ENCODE measurements at regions not wholly inside any gene's neighbourhood (a gene's known extent, or its start where the extent isn't known, plus 50 kb on each side); places are given as distances from the start of the nearest gene placed in this dataset.
"Not testable (repeated sequence)": the region's sequence is repeated elsewhere in the genome, so short reads cannot be mapped to it uniquely, and the experiment has no call there.

- no peak for DNase-seq
These were observed 220.2 kb upstream of the STEAP1 start for GRCh38 chr7:89934101-89934500.

DNA sequence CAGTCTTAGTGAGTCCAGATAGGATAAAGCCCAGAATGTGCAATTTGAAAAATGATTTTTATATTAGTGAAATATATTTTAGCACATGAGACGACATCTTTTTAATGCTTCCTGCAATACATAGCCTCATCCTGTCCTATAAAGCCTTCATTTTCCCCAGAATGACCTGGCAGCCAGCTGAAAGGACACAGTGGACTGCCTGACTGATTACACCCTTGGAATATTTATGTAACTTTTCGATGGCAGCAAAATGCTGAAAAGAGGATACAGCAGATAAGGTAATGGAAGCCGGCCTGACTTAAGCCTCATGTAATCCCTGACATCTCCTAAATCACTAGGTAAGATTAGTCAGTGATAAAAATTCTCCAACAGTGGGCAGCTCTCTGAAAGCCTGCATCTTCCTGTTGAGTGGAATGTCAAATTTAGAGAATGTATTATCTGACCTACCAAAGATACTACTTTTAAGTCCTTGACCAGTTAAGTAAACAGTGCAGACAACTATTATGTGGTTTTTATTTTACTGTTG lies 210.7 kb upstream of the STEAP1 start:
- DNase-seq = no peak

- DNase-seq = no peak
These were observed 195.7 kb upstream of the STEAP1 start for GRCh38 chr7:89958525-89959068.

DNA sequence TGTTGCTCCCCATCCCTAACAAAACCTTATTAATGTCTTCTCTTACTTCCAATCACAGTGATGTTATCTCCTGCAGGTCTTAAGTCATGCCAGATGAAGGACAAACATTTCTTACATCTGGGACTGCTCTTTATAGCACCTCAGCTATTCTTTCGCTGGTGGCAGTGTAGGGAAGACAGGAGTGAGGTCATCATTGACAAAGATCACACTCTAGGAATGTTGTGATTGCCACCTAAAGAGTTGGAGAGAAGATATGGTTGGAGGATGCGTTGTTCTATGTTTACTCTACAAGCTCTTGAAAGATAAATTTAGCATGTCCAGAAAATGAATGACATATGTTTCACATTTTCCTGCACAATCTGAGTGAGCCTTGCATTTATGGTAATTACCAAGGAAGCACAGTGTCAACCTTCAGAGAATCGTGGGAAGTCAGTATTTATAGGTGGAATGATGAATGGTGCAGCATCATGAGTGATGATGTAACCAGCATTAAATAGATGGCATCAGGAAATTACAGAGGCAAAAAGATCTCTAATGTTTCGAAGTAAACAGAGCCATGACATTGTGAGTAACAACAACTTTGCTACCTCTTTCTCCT lies 188.1 kb upstream of the STEAP1 start:
- DNase-seq = no peak

- DNase-seq = no peak
These were observed 178.7 kb upstream of the STEAP1 start for GRCh38 chr7:89975577-89975976.

GRCh38 chr7:89987665-89988064 lies 166.6 kb upstream of the STEAP1 start:
- DNase-seq = no peak

DNA sequence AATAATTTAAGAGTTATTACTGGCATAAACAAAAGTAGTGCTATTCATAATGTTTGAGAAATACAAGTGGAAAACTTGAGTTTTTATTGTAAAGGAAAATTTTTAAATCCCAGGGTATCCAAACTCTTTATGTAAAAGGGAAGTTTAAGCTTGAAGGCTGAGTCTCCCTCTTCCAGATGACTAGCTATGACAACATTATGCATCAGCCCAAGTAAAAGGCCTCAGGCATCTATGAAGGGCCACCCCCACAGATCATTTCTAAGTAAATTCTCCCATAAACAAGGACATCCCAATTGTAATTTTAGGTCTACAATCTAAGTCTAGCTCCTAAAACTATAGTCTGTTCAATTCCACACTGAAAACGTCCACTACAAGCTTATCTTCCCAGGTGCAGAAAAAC lies 166.2 kb upstream of the STEAP1 start:
- no peak for DNase-seq

DNA sequence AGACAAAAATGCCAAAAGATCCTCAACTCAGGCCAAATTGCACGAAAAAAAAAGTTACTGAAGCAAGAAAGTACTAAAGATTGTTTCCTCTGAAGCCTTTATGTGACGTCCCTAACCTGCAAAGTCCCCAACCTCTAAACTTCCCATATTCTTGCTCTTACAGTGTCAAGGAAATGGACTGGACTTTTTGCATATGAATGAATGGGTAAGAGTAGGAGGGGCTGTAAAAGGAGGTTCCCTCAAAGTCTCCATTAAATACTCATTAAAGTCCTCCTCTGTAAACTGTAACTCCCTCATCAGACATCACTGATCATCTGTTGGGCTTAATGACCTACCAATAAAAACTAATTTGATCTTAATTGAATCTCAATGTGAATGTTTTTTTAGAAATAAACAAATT lies 164.8 kb upstream of the STEAP1 start:
- DNase-seq = no peak

DNA sequence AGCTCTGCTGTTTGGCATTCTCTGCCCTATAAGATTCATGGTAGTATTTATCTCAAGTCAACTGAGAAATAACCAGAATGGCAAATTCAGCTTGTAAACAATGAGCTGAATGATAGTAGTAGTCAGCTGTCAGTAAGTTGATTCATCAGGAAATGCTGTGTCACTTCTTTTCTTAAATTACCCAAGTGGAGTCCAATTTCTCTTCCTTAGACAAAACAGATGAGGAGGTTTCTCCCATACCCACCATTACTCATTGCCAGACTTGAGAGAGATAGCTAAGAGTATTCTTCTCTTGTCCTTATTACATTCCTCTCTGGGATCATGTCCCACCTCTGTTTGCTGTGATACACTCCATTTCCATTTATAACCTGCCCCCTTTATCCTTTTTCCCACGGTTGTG lies 159.8 kb upstream of the STEAP1 start:
- no peak for DNase-seq

- no peak for DNase-seq
These were observed 155.7 kb upstream of the STEAP1 start for GRCh38 chr7:89998554-89998953.

DNA sequence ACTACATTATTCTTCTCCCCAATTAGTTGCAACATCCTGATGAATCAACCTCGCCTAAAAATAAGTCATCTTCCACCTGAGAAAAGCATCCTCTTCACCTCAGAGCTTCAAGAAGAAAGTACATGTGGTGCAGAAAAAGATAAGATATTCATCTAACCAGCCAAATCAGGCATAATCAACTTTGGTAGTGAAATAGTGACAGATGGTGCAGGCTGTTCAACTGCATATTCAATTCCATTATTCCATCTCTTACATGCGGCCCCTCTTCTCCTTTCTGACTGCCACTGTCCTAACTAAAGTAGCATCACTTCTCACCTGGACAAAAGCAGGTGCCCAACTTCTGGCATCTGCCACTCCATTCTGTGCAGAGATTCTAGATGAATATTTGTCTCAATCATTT lies 148.4 kb upstream of the STEAP1 start:
- DNase-seq = no peak

- no peak for DNase-seq
These were observed 147.1 kb upstream of the STEAP1 start for GRCh38 chr7:90007001-90007654.

DNA sequence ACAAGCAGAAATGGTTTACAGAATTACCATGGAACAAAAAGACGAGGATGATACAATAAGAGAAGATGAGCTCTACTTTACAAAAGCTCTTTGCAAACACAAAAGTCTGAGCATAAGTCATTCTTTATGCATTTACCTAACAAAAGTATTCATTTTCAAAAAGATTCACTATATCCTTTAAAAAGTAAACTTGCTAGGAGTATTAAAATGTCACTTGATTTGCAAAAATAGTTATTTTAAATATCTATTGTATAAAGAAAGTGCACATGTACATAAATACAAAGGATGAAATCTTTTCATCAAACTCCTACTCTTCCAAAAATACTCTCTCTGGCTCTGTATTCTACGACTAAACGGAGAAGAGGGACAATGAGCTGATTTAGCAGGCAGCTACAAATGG lies 146.4 kb upstream of the STEAP1 start:
- DNase-seq = no peak

DNA sequence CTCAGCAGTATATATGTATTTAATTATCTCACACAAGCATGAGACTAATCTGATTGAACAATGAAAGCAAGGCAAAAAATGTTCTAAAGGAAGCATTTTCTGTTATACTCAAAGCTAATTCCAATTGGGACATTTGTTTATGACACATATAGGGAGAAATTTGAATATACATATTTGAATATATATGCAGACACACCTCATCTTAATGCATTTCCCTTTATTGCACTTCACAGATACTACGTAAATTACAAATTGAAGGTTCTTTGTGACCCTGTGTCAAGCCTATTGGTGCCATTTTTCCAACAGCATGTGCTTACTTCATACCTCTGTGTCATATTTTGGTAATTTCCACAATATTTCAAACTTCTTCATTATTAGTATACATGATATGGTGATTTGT lies 132.1 kb upstream of the STEAP1 start:
- no peak for DNase-seq

GRCh38 chr7:90025771-90026170 lies 128.5 kb upstream of the STEAP1 start:
- DNase-seq = no peak

DNA sequence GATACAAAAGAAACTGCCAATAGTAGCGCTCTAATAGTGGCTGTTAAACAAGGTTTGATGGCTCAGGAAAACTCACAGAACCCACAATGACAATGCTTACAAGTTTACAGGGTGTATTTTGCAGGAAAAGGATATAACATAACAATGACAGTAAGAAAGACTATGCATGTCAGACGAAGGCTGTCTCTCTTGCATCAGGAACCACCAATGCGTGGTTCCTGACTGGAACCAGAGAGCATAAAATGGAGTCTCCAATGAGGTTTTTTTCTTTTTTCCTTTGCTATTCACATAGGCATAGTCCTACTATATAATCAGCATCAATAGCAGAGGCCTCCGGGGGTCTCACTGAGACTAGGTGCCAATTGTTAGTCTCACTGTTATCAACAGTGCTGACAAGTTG lies 120.4 kb upstream of the STEAP1 start:
- no peak for DNase-seq

DNA sequence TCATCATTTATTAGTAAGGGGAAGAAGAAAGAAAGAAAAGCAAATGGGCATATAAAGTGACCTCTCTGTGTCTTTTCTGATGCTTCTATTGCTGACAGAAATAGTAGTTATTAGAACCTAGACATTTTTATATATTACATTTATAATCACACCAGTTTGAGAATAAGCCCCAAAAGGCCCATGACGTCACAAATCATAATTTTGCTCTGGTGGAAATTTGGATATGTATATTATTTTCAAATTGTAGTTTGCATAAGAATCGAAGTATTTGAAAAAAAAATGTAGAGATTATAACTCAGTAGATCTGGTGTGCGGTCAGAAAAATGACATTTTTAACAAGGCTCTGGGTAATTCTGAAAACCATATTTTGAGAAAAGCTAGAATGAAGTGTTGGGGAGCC lies 101.2 kb upstream of the STEAP1 start:
- no peak for DNase-seq

- no peak for DNase-seq
These were observed 93.2 kb upstream of the STEAP1 start for GRCh38 chr7:90061077-90061476.

DNA sequence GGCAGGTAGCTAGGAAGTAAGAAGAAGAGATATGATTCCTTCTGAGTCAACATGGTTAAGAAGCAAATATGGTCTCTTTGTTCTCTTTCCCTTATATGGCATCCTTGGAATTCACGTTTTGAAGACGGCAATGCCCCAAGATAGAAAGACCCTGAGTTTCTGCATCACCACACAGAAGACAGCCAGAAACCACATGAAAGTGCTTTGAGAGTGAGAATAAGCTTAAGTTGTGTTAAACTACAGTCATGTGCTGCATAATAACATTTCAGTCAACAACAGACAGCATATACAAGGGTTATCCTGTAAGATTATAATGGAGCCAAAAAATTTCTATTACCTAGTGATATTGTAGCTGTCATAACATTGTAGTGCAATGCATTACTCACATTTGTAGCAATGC lies 89.9 kb upstream of the STEAP1 start:
- DNase-seq = no peak

- no peak for DNase-seq
These were observed 87.1 kb upstream of the STEAP1 start for GRCh38 chr7:90067171-90067570.

- not testable (repeated sequence) for DNase-seq
These were observed 84.0 kb upstream of the STEAP1 start for GRCh38 chr7:90070238-90070637.

DNA sequence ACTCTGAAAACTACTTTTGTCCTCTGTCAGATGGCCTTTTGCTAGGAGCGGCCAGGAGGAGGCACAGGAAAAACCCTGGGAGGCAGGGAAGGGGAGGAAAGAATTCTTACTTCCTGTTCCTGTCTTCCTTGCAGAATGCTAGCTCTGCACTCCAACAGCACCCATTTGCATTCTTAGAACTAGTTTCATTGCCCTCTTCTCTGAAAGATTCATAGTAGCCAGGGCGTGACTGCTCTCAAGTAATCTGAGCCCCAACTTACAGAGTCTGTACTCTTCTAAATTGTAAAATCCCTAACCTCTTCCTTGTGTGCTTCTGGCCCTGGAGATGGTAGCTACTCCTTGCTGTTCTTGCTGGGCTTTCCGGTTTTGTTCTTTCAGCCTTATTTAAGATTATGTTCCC lies 75.3 kb upstream of the STEAP1 start:
- DNase-seq = no peak

- no peak for DNase-seq
These were observed 72.6 kb upstream of the STEAP1 start for GRCh38 chr7:90081621-90082020.

DNA sequence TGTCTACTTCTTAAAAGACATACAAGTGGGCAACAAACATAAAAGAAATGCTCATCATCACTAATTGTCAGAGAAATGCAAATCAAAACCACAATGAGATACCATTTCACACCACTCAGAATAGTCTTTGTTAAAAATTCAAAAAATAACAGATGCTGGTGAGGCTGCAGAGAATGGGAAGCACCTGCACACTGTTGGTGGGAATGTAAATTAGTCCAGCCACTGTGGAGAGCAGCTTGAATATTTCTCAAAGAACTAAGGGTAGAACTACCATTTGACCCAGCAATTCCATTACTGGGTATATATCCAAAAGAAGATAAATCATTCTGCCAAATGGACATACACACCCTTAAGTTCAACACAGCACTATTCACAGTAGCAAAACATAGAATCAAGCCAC lies 61.8 kb upstream of the STEAP1 start:
- DNase-seq = peak in 1 of 2 experiments; percentile 59

GRCh38 chr7:90094030-90094429 lies 60.2 kb upstream of the STEAP1 start:
- no peak for DNase-seq
